HG03045 (cell line): ENCODE measurements at regions not wholly inside any gene's neighbourhood (a gene's known extent, or its start where the extent isn't known, plus 50 kb on each side); places are given as distances from the start of the nearest gene placed in this dataset.
"Not testable (repeated sequence)": the region's sequence is repeated elsewhere in the genome, so short reads cannot be mapped to it uniquely, and the experiment has no call there.

Experiments used
- ATAC-seq: cut with Tn5 transposase; IDR thresholded peaks from one replicate; pipeline ENCODE4 v1.9.1; 2021; ENCODE audit warnings: mild to moderate bottlenecking, moderate library complexity; ENCODE audit not compliant: unreplicated experiment

DNA sequence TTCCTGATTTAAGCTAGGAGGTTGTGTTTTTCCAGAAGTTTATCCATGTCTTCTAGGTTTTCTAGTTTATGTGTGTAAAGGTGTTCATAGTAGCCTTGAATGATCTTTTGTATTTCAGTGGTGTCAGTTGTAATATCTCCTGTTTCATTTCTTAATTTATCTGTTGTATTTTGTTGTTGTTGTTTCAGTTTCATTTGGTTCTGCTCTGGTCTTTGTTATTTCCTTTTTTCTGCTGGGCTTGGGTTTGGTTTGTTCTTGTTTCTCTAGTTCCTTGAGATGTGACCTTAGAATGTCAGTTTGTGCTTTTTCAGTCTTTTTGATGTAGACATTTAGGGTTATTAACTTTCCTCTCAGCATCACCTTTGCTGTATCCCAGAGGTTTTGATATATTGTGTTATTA lies 62.8 kb downstream of the SCP2D1 start:
- not testable (repeated sequence) for ATAC-seq

DNA sequence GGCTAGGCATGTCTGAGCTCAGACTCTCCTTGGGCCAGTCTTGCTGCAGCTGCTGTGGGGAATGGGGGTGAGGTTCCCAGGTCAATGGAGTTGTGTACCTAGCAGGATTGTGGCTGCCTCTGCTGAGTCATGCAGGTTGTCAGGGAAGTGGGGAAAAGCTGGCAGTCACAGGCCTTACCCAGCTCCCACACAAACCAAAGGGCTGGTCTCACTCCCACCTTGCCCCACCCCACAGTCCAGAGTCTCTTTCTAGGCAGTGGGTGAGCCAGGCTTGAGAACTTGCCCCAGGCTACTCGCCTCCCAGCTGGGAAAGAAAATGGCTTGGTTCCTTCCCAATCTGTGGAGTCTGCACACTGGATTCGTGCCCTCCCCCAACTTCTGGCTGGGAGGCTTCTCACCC lies 65.7 kb downstream of the SCP2D1 start:
- no peak for ATAC-seq

DNA sequence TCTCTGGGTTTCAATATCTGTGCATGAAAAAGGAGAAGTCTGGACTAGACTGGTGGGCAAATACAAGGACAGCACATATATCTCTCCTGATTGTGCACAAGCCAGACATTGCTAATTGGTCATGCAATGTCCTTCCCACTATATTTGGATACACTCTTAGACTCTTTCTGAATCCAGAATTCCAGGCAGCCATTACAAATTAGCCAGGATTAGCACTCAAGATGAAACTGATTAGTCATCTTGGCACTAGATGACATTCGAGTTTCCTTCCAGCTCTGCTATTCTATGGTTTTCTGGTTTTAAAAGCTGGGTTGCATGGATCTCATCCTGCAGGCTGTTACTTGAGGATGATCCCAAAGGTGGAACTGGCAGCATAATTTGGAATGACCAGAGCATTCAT lies 73.2 kb downstream of the SCP2D1 start:
- ATAC-seq: no peak

DNA sequence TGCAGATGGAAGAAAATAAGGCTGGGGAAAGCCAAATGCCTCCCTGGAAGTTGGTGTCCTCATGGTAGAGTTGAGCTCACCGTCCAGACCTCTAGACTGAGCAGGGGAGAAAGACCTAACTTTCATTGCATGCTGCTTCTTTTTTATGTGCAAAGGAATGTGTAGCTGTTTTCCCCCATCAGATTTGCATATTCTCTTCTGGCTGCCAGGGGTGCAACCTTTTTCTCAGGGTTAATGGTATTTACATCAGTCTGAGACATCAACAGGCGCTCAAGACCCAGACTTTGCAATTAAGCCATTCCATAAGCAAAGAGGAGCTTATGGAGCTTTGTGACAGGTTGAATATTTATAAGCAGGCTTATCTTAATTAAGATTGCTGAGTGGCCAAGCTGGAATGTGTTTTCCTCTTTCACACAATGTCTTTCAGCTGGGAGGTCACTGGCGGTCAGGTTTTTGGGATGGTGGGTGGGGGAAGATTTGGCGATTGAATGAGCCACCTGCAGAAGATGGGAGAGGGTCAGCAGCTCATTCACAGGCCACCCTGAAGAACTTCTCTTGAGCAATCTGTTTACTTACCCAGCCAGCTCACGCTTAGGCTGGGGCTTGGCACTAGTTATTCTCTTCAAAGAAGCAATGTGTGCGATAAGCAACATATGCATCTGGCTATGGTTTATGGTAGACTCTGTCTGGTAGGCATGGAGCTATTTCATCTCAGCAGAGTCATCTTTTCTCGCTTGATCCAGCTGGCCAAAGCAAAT lies 88.6 kb downstream of the SCP2D1 start:
- ATAC-seq: no peak

DNA sequence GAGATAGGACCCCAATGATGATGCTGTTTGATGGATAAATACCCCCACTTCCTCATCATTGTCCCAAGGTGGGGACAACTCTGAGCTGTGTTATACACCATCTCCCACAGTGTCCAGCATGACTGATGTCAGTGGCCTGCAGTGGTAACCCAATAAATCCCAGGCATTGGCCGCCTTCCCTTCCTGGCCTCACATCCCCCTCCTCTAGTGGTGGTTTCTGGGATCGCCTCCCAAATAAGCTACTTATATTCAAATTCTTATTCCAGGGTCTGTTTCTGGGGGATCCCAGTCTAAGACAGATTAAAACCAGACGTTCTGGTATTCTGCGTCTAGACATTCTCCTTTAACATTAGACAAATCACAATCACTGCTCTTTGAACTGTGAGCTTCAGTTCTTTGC lies 90.6 kb downstream of the SCP2D1 start:
- no peak for ATAC-seq

DNA sequence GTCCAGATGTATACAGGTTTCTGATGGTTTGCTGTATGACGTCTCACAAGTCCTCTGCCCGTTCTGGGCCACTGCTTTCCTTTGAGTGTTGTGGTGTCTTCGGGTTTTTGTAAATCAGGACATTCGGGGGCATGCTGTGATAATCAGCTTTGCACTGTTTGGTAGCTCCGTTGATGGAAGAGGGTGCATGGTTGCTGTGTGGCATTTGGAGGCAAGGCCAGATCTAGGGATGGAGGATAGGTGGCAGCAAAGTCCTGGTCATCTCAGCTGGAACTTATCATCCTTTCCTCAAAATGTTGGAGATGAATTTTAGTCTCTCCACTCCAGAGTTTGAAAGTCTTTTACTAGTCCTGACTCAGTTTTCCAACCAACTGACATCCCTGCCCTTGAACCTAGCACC lies 91.0 kb downstream of the SCP2D1 start:
- no peak for ATAC-seq

DNA sequence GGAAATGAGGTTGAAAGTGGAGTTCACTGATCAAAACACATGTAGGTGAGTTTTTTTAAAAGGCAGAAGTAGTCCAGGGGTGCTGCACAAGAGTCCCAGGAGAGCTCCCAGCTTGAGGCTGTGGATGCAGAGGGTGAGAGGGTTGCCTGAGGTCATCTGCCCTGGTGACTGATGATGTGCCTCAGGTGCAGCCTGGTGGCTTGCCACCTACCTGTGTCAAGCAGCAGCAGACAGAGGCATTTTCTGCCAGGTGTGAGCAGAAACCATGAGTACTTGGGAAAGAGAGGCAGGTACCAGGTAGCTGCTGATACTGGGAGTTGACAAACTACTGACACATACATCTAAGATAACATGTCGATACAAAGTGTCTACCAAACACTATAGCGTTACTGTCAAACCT lies 92.5 kb downstream of the SCP2D1 start:
- no peak for ATAC-seq

DNA sequence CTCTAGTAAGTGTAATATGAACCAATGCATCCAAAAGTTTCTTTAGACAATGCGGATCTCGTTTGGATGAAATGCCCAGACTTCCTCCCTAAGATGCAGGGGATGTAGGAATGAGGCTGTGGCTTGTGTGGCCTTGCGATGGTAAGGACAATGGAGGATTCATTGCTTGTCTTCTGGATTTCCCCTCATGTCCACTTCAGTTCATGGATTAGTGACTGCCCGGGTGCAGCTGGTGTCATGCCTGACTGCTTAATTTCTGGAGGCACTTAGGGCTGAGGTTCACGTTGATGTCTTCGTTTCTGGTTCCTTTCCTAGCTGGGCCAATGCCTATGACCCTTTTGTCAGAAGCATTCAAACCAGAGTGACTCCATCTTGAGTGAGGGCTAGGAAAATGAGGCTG lies 93.8 kb downstream of the SCP2D1 start:
- ATAC-seq: no peak

DNA sequence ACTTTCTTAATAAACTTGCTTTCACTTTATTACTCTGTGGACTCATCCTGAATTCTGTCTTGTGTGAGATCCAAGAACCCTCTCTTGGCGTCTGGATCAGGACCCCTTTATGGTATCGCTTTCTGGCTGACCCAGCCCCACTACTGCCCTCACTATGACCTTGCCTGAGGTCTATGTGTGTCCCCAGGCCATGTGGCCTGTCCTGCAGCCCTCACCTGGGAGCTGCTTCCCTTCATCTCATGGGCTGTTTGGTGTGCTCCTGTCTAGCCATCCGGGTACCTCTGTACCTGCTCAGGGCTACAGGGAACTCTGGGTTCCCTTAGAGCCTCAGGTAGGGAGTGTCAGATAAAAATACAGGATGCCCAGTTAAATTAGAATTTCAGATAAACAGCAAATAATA lies 94.5 kb downstream of the SCP2D1 start:
- no peak for ATAC-seq

DNA sequence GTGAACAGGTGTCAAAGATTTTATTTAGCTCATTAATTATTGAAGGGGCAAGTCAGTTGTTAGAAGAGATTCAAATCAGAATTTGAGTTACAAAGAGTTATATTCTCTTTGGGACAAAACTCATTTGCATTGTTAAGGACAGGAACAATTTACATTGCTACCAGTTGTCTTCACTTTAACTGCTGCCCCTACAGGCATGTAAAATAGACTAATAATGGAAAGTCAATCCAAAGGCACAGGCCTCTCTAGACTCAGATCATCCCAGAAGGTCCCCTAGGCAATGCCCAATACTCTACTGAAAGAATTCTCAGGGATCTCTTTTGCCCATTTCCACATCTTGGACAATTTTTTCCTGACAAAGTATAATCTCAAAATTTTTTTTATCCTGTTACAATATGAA lies 95.7 kb downstream of the SCP2D1 start:
- no peak for ATAC-seq

DNA sequence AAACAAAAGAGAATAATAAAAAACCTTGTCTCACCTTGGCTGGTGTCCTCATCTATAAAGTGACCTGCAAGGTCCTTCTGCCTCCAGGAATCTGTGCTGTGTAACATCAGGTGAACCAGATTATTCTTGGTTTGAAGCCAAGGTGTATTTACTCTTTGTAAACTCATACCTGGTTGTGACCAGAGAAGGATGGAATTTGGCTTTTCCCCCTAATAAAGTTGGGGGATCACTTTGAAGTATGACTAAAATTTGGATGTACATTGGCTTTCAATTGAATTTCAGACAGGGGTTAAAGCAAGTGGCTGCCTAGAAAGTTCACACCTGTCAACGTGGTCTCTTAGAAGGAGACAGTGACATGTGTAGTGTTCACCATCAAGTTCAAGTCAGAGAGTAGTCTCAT lies 100.1 kb downstream of the SCP2D1 start:
- no peak for ATAC-seq

DNA sequence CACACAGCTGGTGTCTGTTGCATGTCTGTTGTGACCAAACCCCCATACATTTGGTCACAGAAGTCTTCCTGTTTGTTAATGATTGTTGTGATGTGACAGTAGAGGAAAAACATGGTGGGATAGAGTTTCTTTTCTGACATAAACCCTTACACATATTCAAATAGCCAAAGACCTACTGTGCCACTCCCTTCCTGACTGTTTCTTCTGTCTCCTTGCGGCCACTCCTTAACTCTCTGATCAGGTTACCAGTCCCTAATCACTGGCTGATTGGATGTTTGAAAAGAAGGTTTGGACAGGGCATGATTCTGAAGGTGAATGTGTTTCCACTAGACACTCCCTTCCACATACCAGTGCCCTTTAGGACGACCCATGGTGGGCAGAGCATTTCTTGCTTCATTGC lies 101.2 kb downstream of the SCP2D1 start:
- no peak for ATAC-seq

DNA sequence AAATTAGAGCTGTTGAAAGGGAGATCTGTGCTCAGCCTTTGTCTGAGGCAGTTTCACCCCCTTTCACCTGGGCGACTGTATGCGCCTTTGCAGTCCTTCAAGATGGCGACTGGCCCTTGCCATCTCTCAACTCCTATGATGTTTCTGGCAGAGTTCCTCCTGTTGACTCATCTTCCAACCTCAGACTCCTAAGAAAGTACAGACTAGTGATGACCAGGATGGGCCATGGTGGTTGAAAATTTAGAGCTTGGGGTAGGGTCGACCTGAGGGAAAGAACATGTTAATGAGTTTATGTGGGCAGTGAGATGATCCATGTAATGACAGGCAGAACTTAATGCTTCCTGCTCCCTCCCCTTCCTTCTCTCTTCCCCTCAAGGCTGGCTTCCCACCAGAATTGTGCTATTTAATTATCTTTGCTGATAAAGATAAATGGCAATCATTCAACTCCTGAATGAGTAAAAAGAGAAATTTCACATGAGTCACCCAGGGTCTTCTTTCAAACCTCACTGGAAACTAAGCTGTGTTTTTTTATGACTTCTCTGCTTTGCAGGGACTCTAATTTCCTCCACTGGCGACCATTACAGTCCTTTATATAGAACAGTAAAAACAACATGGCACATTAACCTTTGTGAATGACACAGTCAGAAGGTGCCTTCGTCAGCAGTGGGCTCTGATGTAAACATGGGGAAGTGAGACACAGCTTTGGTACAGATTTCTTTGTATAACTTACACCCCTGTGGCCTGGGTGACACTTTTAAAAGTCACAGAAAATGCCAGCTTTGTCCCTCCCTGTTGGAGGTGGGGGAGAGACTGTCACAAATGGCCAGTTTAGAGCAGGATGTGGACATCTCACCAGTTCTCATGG lies 103.5 kb downstream of the SCP2D1 start:
- ATAC-seq: no peak

DNA sequence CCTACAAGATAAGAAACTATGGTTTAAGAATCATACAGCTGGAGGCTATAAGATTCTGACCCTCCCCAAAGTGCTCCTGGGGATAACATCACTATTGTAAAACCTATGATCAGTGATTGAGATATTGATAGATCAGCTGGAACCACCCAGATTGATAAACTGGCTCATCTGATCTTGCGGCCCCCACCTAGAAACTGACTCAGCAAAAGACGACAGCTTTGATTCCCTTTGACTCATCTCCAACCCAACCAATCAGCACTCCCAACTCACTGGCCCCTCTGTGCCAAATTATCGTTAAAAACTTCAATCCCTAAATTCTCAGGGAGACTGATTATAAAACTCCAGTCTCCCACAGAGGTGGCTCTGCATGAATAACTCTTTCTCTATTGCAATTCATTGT lies 106.4 kb downstream of the SCP2D1 start:
- ATAC-seq: no peak

DNA sequence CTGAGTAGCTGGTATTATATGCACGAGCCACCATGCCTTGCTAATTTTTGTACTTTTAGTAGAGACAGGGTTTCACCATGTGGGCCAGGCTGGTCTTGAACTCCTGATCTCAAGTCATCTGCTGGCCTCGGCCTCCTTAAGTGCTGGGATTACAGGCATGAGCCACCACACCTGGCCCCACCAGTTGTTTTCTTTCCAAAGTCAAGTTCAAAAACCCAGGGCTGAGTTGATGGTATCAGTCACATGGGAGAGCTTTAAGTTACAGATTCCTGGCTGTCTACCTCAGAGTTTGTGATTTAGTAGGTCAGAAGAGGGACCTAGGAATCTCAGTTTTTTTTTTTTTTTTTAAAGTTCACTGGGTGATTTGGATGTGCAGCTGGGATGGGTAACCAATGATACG lies 107.7 kb downstream of the SCP2D1 start:
- no peak for ATAC-seq

DNA sequence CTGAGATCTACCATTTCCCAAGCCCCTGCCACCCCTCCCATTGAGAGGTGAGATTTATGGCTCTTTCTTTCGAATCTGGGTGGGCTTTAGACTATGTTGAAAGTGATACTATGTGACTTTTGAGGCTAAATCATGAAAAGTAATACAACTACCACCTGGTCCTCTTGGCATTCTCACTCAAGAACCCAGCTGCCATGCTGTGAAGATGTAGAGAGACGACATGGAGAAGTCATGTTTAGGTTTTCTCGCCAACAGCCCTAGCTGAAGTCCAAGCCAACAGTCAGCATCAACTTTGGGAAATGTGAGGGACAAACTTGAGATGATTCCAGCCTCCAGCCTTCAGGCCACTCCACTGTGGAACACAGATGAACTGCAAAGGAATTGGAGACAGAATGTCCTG lies 108.7 kb downstream of the SCP2D1 start:
- no peak for ATAC-seq

DNA sequence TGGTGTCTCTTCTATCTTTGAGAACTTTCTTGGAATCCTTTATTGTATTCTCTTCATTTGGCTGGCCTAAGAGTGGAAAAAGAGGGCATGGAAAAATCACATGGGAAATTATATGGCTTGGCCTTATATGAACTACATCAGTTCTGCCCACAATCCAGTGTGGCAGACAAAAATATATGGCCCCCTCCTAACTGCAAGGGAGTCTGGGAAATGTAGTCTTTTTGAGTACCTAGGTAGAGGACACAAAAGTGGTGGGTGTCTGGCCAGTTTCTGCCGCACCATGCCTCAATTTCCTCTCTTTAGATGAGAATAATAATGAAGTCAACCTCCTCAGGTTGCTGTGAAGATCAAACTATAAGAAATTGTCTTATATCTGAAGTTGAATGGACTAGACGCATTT lies 109.3 kb downstream of the SCP2D1 start:
- no peak for ATAC-seq

DNA sequence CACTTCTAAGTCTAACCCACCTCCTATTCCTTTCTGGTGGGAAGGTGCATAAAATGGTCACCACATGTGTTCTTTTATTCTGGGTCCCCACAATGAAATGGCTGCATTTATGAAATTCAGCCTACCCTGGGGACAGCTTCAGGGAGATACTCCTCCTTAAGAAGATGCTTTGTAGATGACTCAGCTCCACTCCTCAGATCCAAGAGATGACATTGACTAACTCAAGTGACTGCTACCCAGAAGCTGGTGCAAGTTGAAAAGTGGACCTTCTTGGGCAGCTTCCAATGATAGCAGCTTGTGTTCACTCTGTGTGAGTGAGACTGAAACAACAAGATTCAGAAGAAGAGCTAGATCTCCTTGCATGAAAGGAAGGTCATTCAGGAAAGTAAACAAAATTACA lies 113.4 kb downstream of the SCP2D1 start:
- no peak for ATAC-seq

DNA sequence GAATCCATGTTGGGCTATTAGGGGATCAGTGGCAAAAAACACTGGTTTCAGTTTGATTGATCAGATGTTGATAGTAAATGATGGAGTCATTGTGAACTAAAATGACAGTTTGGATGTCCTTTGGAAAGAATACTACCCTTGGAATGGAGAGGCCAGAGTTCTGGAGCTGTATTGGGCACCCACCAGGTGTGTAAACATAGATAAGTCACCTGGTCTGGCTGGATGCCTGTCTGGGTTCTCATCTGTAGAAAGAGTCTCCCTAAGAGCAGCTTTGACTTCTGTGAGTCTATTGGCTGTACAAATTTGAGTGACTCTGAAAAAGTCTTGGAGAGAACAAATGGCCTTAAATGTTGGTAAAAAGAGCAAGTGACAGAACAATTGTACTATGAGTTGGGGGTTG lies 115.0 kb downstream of the SCP2D1 start:
- no peak for ATAC-seq

DNA sequence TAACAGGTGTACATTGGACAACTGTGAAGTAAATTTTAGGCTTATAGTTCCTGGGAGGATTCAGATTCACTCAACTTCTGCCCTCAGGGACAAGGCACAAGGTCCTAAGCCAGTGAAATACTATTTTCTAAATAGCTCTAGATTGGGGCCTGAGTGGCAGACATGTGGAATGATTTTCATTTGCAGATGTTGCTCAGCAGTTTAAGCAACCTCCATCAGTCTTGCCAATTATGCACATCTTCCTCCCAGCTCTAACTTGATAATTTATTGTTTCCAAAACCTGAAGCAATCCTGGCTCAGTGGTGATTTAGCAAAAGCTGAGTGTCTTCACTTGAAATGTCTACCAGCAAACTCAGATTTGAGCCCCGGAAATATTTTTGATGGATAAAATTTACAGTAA lies 116.2 kb downstream of the SCP2D1 start:
- ATAC-seq: no peak

DNA sequence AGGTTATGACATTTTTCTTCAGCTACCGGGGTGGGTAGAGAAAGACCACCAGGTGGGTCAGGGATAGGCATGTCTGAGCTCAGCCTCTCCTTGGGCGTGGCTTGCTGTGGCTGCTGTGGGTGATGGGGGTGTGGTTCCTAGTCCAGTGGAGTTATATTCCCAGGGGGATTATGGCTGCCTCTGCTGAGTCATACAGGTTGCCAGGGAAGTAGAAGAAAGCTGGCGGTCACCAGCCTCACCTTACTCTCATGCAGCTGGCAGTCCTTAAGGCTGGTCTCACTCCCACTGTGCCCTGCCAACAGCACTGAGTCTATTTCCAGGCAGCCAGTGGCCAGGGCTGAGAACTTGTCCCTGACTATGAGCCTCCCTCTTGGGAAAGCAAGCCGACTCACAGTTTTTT lies 130.0 kb downstream of the SCP2D1 start:
- no peak for ATAC-seq

DNA sequence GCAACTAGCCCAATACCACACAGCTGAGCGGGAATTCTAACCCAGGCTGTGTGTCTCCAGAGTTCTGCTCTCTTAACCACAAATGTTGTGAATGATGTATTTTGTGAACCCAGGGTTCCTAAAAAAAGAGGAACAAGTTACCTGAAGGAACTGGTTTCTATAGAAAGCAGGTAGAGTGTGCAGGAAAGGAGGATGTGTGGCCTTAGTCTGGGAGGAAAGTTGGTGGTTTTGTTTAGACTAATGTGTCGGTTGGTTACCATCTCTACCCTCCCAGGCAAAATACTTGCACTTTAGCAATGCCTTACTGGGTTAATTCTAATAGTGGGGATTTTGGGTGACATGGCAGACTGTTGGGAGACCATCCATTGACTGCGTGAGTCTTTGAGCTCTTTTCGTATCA lies 143.3 kb downstream of the SCP2D1 start:
- ATAC-seq: no peak
